Colonic mucosa (tissue), 4 donors: ENCODE measurements at regions not wholly inside any gene's neighbourhood (a gene's known extent, or its start where the extent isn't known, plus 50 kb on each side); places are given as distances from the start of the nearest gene placed in this dataset.

ENCODE experiments used
- DNase-seq: peaks from one replicate; pipeline ENCODE4 v3.0.0-alpha.2; 2020
- H3K27ac ChIP-seq: fragments of 200-600 bp; one replicate; pipeline ENCODE4 v1.8.0; 2021
- H3K27me3 ChIP-seq: fragments of 200-600 bp; one replicate; pipeline ENCODE4 v1.8.0; 2021
- H3K36me3 ChIP-seq: fragments of 200-600 bp; one replicate; pipeline ENCODE4 v1.8.0; 2021
- H3K4me1 ChIP-seq: fragments of 200-600 bp; one replicate; pipeline ENCODE4 v1.8.0; 2021; ENCODE audit warnings: mild to moderate bottlenecking
- H3K4me3 ChIP-seq: fragments of 200-600 bp; one replicate; pipeline ENCODE4 v1.8.0; 2021
- H3K9ac ChIP-seq, 2 donors: one replicate each; pipeline ENCODE4 v1.7.0; 2013; ENCODE audit warnings: control low read depth in 2 of 2, low read depth in 2 of 2, low read length in 2 of 2
- H3K9me3 ChIP-seq: fragments of 200-600 bp; one replicate; pipeline ENCODE4 v1.8.0; 2021
- intact Hi-C: fragments of 100-400 bp; cut with DNase I; formaldehyde crosslinking; loops from one replicate; pipeline ENCODE4 v1.14.1; 2022
- TF ChIP-seq, protein P1 (sequence below): fragments of 200-600 bp; IDR thresholded peaks from one replicate; pipeline ENCODE4 v1.8.0; 2022; ENCODE audit warnings: antibody characterized with exemption, mild to moderate bottlenecking
- donor health status: healthy.
- donor health status: DM: no; HTN: no; CAD: no.
- donor health status: DM: no; HTN: no; CAD: no.

DNA sequence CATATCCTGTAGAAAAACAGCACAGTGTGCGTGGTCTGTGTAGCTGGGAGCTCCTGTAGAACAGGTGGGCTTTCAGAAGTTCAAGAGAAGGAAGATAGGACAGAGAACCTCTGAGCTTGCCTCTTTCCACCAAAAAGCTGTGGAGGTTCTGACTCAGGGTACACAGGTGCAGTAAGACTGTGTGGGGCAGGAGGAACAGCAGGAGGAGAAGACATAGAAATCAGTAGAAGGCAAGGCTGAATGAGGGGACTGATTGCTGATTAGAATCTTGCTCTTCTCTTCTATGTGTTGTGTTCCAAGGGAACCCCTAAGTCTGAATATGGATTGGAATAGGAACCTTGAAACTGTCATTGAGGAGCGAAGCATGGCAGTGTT lies 122.7 kb downstream of the AKAP11 start:
- no peak overlapping the region for H3K27ac ChIP-seq
- DNase-seq = no peak

DNA sequence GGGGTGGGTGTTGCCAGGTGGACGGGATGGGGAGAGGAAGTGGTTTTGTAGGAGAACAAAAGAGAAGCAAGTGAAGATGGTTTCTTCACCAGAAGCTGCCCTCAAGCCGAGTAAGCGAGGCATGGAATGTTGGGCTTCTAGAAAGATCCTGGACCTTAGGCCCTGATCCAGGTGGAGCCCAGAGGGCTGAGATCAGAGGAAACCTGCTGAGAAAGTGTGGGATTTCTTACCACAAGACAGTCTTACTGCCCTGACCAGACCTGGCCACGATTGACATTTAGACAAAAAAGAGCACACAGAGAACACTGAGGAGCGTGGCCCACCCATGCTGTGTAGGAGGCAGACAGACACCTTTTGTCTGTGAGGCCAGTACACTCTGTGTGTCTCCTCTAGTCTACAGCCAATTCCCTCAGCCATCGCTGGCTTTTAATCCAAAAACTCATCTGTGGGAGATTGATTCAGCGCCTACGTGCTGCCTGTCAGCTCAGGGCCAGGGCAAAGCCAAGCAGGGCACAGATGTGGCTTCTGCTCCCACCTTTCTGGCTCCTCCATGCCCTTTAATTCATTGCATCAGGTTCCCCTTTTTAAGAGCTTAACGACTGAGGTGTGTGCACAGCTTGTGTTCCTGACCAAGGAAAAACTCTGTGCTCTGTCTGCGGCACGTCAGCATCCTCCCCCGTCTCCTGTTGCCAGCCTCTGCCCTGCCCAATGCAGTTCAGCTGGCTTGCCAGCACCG lies 123.3 kb downstream of the AKAP11 start:
- Histone ChIP-seq H3K9me3 (no peaks in the 10 kb centered on the region), H3K9ac (no peak overlapping the region), H3K27ac (no peak overlapping the region), H3K4me1 (no peaks in the 10 kb centered on the region), H3K27me3 (no peaks in the 10 kb centered on the region), H3K4me3 (no peak overlapping the region), H3K36me3 (no peaks in the 10 kb centered on the region)
- DNase-seq = no peak
- intact Hi-C loops = no loop called here
- TF ChIP-seq, protein P1, sequence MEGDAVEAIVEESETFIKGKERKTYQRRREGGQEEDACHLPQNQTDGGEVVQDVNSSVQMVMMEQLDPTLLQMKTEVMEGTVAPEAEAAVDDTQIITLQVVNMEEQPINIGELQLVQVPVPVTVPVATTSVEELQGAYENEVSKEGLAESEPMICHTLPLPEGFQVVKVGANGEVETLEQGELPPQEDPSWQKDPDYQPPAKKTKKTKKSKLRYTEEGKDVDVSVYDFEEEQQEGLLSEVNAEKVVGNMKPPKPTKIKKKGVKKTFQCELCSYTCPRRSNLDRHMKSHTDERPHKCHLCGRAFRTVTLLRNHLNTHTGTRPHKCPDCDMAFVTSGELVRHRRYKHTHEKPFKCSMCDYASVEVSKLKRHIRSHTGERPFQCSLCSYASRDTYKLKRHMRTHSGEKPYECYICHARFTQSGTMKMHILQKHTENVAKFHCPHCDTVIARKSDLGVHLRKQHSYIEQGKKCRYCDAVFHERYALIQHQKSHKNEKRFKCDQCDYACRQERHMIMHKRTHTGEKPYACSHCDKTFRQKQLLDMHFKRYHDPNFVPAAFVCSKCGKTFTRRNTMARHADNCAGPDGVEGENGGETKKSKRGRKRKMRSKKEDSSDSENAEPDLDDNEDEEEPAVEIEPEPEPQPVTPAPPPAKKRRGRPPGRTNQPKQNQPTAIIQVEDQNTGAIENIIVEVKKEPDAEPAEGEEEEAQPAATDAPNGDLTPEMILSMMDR = no peak

More for the DNA sequence above, 122.7 kb downstream of the AKAP11 start:
- TF ChIP-seq, protein P1 = no peak
- intact Hi-C loops = no loop called here
- Histone ChIP-seq H3K4me1 (no peaks in the 10 kb centered on the region), H3K36me3 (no peaks in the 10 kb centered on the region), H3K4me3 (no peak overlapping the region), H3K9me3 (no peaks in the 10 kb centered on the region), H3K9ac (no peak overlapping the region), H3K27me3 (no peaks in the 10 kb centered on the region)

DNA sequence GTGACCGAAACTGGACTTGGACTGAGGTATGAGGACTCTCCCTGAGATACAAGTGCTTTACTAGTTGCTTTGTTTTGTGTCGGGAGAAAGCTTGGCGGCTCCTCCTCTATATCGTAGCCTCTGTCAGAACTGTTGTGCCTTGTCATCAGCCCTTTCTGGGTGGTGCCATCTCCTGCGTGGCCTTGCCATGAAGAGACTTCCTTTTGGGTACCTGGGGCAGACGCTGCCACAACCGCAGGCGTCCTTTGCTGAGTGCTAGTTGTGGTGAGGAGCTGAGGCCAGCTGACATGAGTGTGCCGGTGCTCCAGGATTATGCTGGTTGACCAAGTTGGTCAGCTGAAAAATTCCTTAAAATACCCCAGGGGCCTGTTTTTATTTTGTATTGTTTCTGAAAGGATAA lies 124.5 kb downstream of the AKAP11 start:
- no peaks in the 10 kb centered on the region for H3K9me3 ChIP-seq
- H3K4me1 ChIP-seq = no peaks in the 10 kb centered on the region
- H3K9ac ChIP-seq = no peak overlapping the region

DNA sequence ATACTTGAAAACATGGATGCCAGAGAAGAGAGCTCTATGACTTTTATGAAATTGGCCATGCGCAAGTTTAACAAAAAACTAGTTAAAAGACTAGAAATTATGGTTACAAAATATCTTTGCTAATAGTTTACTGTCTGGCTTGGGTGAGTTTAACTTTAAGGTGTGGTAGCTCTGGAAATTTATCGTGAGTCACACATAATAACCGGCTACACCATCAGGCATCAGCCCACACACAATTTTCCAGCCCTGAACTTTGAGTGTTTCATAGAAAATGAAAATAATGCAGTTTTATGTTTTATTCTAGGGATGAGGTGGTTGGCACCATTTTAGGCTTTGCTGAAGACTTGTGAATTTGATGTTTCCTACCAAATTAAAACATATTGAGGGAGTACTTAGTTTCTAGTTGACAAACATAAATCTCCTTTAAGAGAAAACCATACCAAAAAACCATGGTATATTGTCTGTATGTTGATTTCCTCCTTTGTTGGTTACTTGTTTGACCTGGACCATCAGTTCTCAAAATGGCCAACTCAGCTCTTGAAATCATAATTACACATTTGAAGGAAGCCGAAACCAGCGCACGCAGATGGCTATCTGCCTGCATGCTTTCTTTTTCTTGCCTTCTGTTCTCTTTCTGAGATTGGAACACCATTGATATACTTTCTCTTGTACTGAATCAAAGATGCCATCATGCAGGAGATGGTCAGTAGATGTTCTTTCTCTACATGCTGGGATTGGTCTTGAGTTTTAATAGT lies 125.1 kb downstream of the AKAP11 start:
- H3K9me3 ChIP-seq = no peaks in the 10 kb centered on the region
- H3K36me3 ChIP-seq = no peaks in the 10 kb centered on the region
- TF ChIP-seq, protein P1 = no peak
- no peak for DNase-seq
- H3K27ac ChIP-seq = no peak overlapping the region
- intact Hi-C loops = no loop called here
- no peak overlapping the region for H3K9ac ChIP-seq
- no peaks in the 10 kb centered on the region for H3K4me1 ChIP-seq
- H3K27me3 ChIP-seq = no peaks in the 10 kb centered on the region
- no peak overlapping the region for H3K4me3 ChIP-seq

More for the DNA sequence above, 124.5 kb downstream of the AKAP11 start:
- DNase-seq = no peak
- TF ChIP-seq, protein P1 = no peak
- no peak overlapping the region for H3K27ac ChIP-seq
- no peaks in the 10 kb centered on the region for H3K36me3 ChIP-seq
- H3K4me3 ChIP-seq = no peak overlapping the region
- H3K27me3 ChIP-seq = no peaks in the 10 kb centered on the region
- intact Hi-C loops = no loop called here

DNA sequence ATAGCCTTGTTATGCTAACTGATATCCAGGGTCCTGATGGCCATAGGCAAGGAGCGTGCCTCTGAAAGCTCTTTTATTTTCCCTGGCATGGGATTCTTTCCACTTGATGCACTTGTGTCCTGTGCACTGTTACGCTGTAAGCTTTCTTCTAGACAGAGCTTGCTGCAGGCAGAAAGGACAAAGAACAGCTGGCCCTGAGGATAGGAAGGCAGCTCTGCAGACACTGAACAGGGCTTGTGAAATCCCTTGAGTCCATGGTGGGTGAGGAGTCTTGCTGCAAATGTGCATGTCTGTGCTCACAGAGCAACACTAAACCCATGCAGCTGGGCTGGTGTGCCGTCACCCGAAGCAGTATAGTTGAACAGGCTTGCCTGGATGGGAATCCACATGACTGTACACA lies 126.6 kb downstream of the AKAP11 start:
- Histone ChIP-seq H3K27me3 (no peaks in the 10 kb centered on the region), H3K9ac (no peak overlapping the region), H3K36me3 (no peaks in the 10 kb centered on the region), H3K27ac (no peak overlapping the region), H3K4me3 (no peak overlapping the region), H3K9me3 (no peaks in the 10 kb centered on the region), H3K4me1 (no peaks in the 10 kb centered on the region)
- intact Hi-C loops = no loop called here
- TF ChIP-seq, protein P1 = no peak
- DNase-seq = no peak
